C4-2B (cell line): ENCODE measurements at regions not wholly inside any gene's neighbourhood (a gene's known extent, or its start where the extent isn't known, plus 50 kb on each side); places are given as distances from the start of the nearest gene placed in this dataset.
"Not testable (repeated sequence)": the region's sequence is repeated elsewhere in the genome, so short reads cannot be mapped to it uniquely, and the experiment has no call there.

Experiments
- ZFX ChIP-seq: fragments of 450-650 bp; IDR thresholded peaks from 2 replicates; pipeline ENCODE4 v1.6.1; 2017
- TF ChIP-seq, protein P1 (sequence below): fragments of 450-650 bp; conservative IDR thresholded peaks from 2 replicates; pipeline ENCODE4 v1.5.1; 2017; ENCODE audit warnings: mild to moderate bottlenecking

DNA sequence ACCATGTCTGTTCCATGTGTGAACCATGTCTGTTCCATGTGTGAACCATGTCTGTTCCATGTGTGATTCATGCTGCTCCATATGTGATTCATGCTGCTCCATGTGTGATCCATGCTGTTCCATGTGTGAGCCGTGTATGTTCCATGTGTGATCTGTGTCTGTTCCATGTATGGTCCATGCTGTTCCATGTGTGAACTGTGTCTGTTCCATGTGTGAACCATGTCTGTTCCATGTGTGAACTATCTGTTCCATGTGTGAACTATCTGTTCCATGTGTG, 74.7 kb upstream of the METTL9 start:
- TF ChIP-seq, protein P1, sequence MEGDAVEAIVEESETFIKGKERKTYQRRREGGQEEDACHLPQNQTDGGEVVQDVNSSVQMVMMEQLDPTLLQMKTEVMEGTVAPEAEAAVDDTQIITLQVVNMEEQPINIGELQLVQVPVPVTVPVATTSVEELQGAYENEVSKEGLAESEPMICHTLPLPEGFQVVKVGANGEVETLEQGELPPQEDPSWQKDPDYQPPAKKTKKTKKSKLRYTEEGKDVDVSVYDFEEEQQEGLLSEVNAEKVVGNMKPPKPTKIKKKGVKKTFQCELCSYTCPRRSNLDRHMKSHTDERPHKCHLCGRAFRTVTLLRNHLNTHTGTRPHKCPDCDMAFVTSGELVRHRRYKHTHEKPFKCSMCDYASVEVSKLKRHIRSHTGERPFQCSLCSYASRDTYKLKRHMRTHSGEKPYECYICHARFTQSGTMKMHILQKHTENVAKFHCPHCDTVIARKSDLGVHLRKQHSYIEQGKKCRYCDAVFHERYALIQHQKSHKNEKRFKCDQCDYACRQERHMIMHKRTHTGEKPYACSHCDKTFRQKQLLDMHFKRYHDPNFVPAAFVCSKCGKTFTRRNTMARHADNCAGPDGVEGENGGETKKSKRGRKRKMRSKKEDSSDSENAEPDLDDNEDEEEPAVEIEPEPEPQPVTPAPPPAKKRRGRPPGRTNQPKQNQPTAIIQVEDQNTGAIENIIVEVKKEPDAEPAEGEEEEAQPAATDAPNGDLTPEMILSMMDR = not testable (repeated sequence)
- not testable (repeated sequence) for TF ChIP-seq ZFX
